Prostate gland (tissue), 2 donors: ENCODE measurements at regions not wholly inside any gene's neighbourhood (a gene's known extent, or its start where the extent isn't known, plus 50 kb on each side); places are given as distances from the start of the nearest gene placed in this dataset.

ENCODE experiments used
- POLR2A ChIP-seq: fragments of 450-650 bp; IDR thresholded peaks from one replicate; pipeline ENCODE4 v1.6.1; 2016; ENCODE audit warnings: antibody characterized with exemption, mild to moderate bottlenecking
- POLR2AphosphoS5 ChIP-seq: sonication (generic); formaldehyde crosslinking; IDR thresholded peaks from one replicate; pipeline ENCODE4 v1.6.1; 2017; ENCODE audit warnings: antibody characterized with exemption
- TF ChIP-seq, protein P1 (sequence below), 4 experiments: fragments of 200-600 bp in 2 of 4; fragments of 450-650 bp in 2 of 4; sonication (generic) in 2 of 4; IDR thresholded peaks; 1 replicate in 3 of 4; 2 replicates in 1 of 4; pipeline ENCODE4 v1.5.1; 2016 to 2019; ENCODE audit warnings: antibody characterized with exemption in 4 of 4, mild to moderate bottlenecking in 2 of 4, moderate library complexity in 2 of 4

DNA sequence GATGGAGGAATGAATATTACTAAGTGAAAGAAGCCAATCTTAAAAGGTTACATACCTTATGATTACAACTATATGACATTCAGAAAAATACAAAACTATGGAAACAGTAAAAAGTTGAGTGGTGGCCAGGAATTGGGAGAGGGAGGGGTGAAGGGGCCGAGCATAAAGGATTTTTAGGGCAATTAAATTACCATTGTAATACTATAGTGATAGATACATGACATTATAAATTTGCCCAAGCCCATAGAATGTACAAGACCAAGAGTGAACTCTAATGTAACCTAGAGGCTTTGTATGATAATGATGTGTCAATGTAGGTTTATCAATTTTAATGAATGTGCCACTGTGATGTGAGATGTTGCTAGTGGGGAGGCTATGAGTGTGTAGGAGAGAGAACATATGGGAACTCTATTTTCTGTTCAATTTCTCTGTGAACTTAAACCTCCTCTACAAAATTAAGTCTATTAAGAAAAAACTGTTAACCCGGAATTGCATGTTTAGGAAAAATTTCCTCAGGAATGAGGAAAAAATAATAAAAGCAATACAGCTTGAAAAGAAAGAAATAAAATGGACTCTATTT is 541.9 kb upstream of the UBE2E2 start:
- TF ChIP-seq, protein P1, sequence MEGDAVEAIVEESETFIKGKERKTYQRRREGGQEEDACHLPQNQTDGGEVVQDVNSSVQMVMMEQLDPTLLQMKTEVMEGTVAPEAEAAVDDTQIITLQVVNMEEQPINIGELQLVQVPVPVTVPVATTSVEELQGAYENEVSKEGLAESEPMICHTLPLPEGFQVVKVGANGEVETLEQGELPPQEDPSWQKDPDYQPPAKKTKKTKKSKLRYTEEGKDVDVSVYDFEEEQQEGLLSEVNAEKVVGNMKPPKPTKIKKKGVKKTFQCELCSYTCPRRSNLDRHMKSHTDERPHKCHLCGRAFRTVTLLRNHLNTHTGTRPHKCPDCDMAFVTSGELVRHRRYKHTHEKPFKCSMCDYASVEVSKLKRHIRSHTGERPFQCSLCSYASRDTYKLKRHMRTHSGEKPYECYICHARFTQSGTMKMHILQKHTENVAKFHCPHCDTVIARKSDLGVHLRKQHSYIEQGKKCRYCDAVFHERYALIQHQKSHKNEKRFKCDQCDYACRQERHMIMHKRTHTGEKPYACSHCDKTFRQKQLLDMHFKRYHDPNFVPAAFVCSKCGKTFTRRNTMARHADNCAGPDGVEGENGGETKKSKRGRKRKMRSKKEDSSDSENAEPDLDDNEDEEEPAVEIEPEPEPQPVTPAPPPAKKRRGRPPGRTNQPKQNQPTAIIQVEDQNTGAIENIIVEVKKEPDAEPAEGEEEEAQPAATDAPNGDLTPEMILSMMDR (IDR thresholded peaks at IDR 0.05), result no peak
- TF ChIP-seq POLR2A (no peak), POLR2AphosphoS5 (no peak)
